Panc1 (cell line): ENCODE measurements at regions not wholly inside any gene's neighbourhood (a gene's known extent, or its start where the extent isn't known, plus 50 kb on each side); places are given as distances from the start of the nearest gene placed in this dataset.

Experiments
- ATAC-seq: fragments of 200-7000 bp; cut with Tn5 transposase; 2 replicates; pipeline ENCODE4 v1.9.1; 2020; ENCODE audit warnings: mild to moderate bottlenecking, moderate library complexity
- BruUV-seq: library from RNA; stranded (reverse); fragments of 400-500 nt; replicated peaks from 2 replicates; lab custom pipeline; 2021; lab: Mats Ljungman, UMichigan
- CTCF ChIA-PET: fragments of 300-600 bp; sonication (Branson Sonifier 250); formaldehyde crosslinking; loops from one replicate; lab custom pipeline; 2022; ENCODE audit warnings: antibody characterized with exemption; lab: Charles Lee
- POLR2A ChIA-PET: fragments of 300-600 bp; sonication (Branson Sonifier 250); formaldehyde crosslinking; loops from one replicate; lab custom pipeline; 2022; ENCODE audit warnings: antibody characterized with exemption; lab: Charles Lee
- DNase-seq: peaks from one replicate; pipeline ENCODE4 v3.0.0-alpha.2; 2010; ENCODE audit warnings: low read depth, low spot score
- H3K27ac ChIP-seq: 2 replicates; pipeline ENCODE4 v1.5.1; 2011; ENCODE audit warnings: mild to moderate bottlenecking, low read length, inconsistent platforms
- H3K27me3 ChIP-seq: fragments of 200-500 bp; sonication (Bioruptor generic); 2 replicates; pipeline ENCODE4 v1.6.0; 2014; ENCODE audit warnings: low read length, inconsistent platforms; ENCODE audit not compliant: control insufficient read depth, insufficient read depth
- H3K36me3 ChIP-seq: fragments of 200-500 bp; sonication (Bioruptor generic); 2 replicates; pipeline ENCODE4 v1.5.1; 2014; ENCODE audit warnings: inconsistent platforms, mild to moderate bottlenecking, low read length, moderate library complexity; ENCODE audit not compliant: control insufficient read depth, insufficient read depth
- H3K4me1 ChIP-seq: 2 replicates; pipeline ENCODE4 v1.5.1; 2011; ENCODE audit warnings: inconsistent platforms, mild to moderate bottlenecking, low read length, moderate library complexity; ENCODE audit not compliant: control insufficient read depth, insufficient read depth
- H3K4me3 ChIP-seq, 2 experiments: 2 replicates each; pipeline ENCODE4 v1.5.1; 2011 to 2012; ENCODE audit warnings: low read depth in 2 of 2, low read length in 2 of 2, mild to moderate bottlenecking in 2 of 2, inconsistent platforms in 1 of 2, moderate library complexity in 1 of 2
- H3K9me3 ChIP-seq: fragments of 200-500 bp; sonication (Bioruptor generic); 2 replicates; pipeline ENCODE4 v1.5.1; 2014; ENCODE audit warnings: low read depth, mild to moderate bottlenecking, inconsistent platforms, low read length, moderate library complexity; ENCODE audit not compliant: control insufficient read depth, insufficient read depth
- CTCF ChIP-seq: fragments of 450-650 bp; IDR thresholded peaks from 2 replicates; pipeline ENCODE4 v1.5.1; 2017; ENCODE audit warnings: mild to moderate bottlenecking
- POLR2AphosphoS5 ChIP-seq: IDR thresholded peaks from 2 replicates; pipeline ENCODE4 v1.6.1; 2012; ENCODE audit warnings: mild to moderate bottlenecking, low read depth, low read length, moderate library complexity
- REST ChIP-seq, 2 experiments: IDR thresholded peaks; 2 replicates each; pipeline ENCODE4 v1.6.1; 2011 to 2012; ENCODE audit warnings: low read depth in 2 of 2, control low read depth in 1 of 2, low read length in 1 of 2, mild to moderate bottlenecking in 1 of 2, moderate library complexity in 1 of 2; ENCODE audit not compliant: insufficient read depth in 1 of 2
- SIN3A ChIP-seq: IDR thresholded peaks from 2 replicates; pipeline ENCODE4 v1.6.1; 2012; ENCODE audit warnings: low read depth, mild to moderate bottlenecking, low read length, moderate library complexity, borderline replicate concordance; ENCODE audit not compliant: insufficient read depth
- TCF7L2 ChIP-seq: IDR thresholded peaks from 2 replicates; pipeline ENCODE4 v1.6.1; 2011; ENCODE audit warnings: mild to moderate bottlenecking, low read depth, low read length, inconsistent platforms
- in situ Hi-C: cut with HindIII; loops from 2 replicates; pipeline ENCODE4 v1.10.0; 2016; ENCODE audit warnings: low sequenced_read_pairs, low pct_unique_long_range_greater_than_20kb
- intact Hi-C: fragments of 100-400 bp; cut with micrococcal nuclease; formaldehyde crosslinking; loops from one replicate; pipeline ENCODE4 v1.10.0; 2022; ENCODE audit not compliant: unreplicated experiment

- Histone ChIP-seq H3K4me3 (no peak overlapping the region), H3K27ac (no peak overlapping the region), H3K4me1 (peaks cover 4% of the 10 kb centered on the region), H3K9me3 (no peaks in the 10 kb centered on the region), H3K27me3 (no peaks in the 10 kb centered on the region), H3K36me3 (no peaks in the 10 kb centered on the region)
- intact Hi-C loops = no loop called here
- BruUV-seq = no TSS peak
- TF ChIP-seq POLR2AphosphoS5 (no peak), REST (IDR thresholded peaks at IDR 0.05; ENCODE audit: insufficient read depth in 1 of 2, low read depth in 2 of 2, low read length in 1 of 2) (no peak), SIN3A (no peak), CTCF (no peak), TCF7L2 (no peak)
- ATAC-seq (no peak), DNase-seq (no peak)
- ChIA-PET POLR2A (no interaction called here), CTCF (no interaction called here)
- in situ Hi-C loops = no loop called here
Observed at GRCh38 chr2:120660056-120660694, 75.5 kb upstream of the GLI2 start.

GRCh38 chr2:120660771-120661459, 74.8 kb upstream of the GLI2 start:
- DNase-seq (no peak), ATAC-seq (no peak)
- Histone ChIP-seq H3K4me3 (no peak overlapping the region), H3K36me3 (no peaks in the 10 kb centered on the region), H3K27ac (no peak overlapping the region), H3K9me3 (no peaks in the 10 kb centered on the region), H3K4me1 (peaks cover 4% of the 10 kb centered on the region), H3K27me3 (no peaks in the 10 kb centered on the region)
- CTCF ChIA-PET = no interaction called here
- no TSS peak for BruUV-seq
- in situ Hi-C loops (no loop called here), intact Hi-C loops (no loop called here)
- POLR2A ChIA-PET = no interaction called here
- TF ChIP-seq SIN3A (no peak), TCF7L2 (no peak), POLR2AphosphoS5 (no peak), CTCF (no peak), REST (IDR thresholded peaks at IDR 0.05; ENCODE audit: insufficient read depth in 1 of 2, low read depth in 2 of 2, low read length in 1 of 2) (no peak)
